ENCODE measurements at regions not wholly inside any gene's neighbourhood (a gene's known extent, or its start where the extent isn't known, plus 50 kb on each side); places are given as distances from the start of the nearest gene placed in this dataset.

- H3K4me1 ChIP-seq = no peaks in the 10 kb centered on the region
- no peaks in the 10 kb centered on the region for H3K36me3 ChIP-seq
- no peaks in the 10 kb centered on the region for H3K9me3 ChIP-seq
- ATAC-seq (ENCODE audit: low FRiP score in 2 of 2) = no peak
- no peak overlapping the region for H3K27ac ChIP-seq
- DNase-seq = no peak
- no peaks in the 10 kb centered on the region for H3K27me3 ChIP-seq
- TF ChIP-seq POLR2A (IDR thresholded peaks at IDR 0.05) = no peak
- no peak for TF ChIP-seq CTCF (IDR thresholded peaks at IDR 0.05)
- TF ChIP-seq EP300 (IDR thresholded peaks at IDR 0.05) = no peak
- TF ChIP-seq POLR2AphosphoS5 (IDR thresholded peaks at IDR 0.05) = no peak
- 52 to 61% methylated on average over 9 of the region's 9 CpGs for WGBS, 2 donors
- no peak overlapping the region for H3K4me3 ChIP-seq
These were observed 911.1 kb upstream of the EEF2KMT start for GRCh38 chr16:6008670-6009069.

GRCh38 chr16:5993356-5993755 is 895.8 kb upstream of the EEF2KMT start:
- WGBS, 2 donors = 93% methylated on average over 2 of the region's 2 CpGs
- no peak for TF ChIP-seq POLR2A (IDR thresholded peaks at IDR 0.05)
- TF ChIP-seq POLR2AphosphoS5 (IDR thresholded peaks at IDR 0.05) = no peak
- Histone ChIP-seq H3K27me3 (no peaks in the 10 kb centered on the region), H3K4me3 (no peak overlapping the region), H3K9me3 (no peaks in the 10 kb centered on the region), H3K36me3 (no peaks in the 10 kb centered on the region), H3K27ac (no peak overlapping the region), H3K4me1 (no peaks in the 10 kb centered on the region)
- no peak for ATAC-seq (ENCODE audit: low FRiP score in 2 of 2)
- no peak for DNase-seq

GRCh38 chr16:5982979-5983378 is 885.4 kb upstream of the EEF2KMT start:
- no peaks in the 10 kb centered on the region for H3K4me1 ChIP-seq
- no peak for DNase-seq

GRCh38 chr16:5979905-5980550 is 882.4 kb upstream of the EEF2KMT start:
- 20 to 30% methylated on average over 10 of the region's 10 CpGs for WGBS, 2 donors
- no peaks in the 10 kb centered on the region for H3K36me3 ChIP-seq
- no peak overlapping the region for H3K27ac ChIP-seq
- no peaks in the 10 kb centered on the region for H3K4me1 ChIP-seq
- no peak overlapping the region for H3K4me3 ChIP-seq
- TF ChIP-seq POLR2A (IDR thresholded peaks at IDR 0.05) = no peak
- TF ChIP-seq EP300 (IDR thresholded peaks at IDR 0.05) = no peak
- no peak for TF ChIP-seq CTCF (IDR thresholded peaks at IDR 0.05)
- no peak for TF ChIP-seq POLR2AphosphoS5 (IDR thresholded peaks at IDR 0.05)
- ATAC-seq (ENCODE audit: low FRiP score in 2 of 2) (no peak), DNase-seq (no peak)
- no peaks in the 10 kb centered on the region for H3K9me3 ChIP-seq
- H3K27me3 ChIP-seq = no peaks in the 10 kb centered on the region

More at GRCh38 chr16:5982979-5983378, 885.4 kb upstream of the EEF2KMT start:
- no peak for ATAC-seq (ENCODE audit: low FRiP score in 2 of 2)
- Histone ChIP-seq H3K36me3 (no peaks in the 10 kb centered on the region), H3K27me3 (no peaks in the 10 kb centered on the region), H3K4me3 (no peak overlapping the region), H3K27ac (no peak overlapping the region), H3K9me3 (no peaks in the 10 kb centered on the region)
- TF ChIP-seq POLR2A (IDR thresholded peaks at IDR 0.05) (no peak), CTCF (IDR thresholded peaks at IDR 0.05) (no peak), EP300 (IDR thresholded peaks at IDR 0.05) (no peak), POLR2AphosphoS5 (IDR thresholded peaks at IDR 0.05) (no peak)
- 27 to 43% methylated on average over 11 of the region's 11 CpGs for WGBS, 2 donors

- ATAC-seq (ENCODE audit: low FRiP score in 2 of 2) (no peak), DNase-seq (no peak)
- no peaks in the 10 kb centered on the region for H3K36me3 ChIP-seq
- H3K4me1 ChIP-seq = no peaks in the 10 kb centered on the region
- H3K4me3 ChIP-seq = no peak overlapping the region
- H3K27me3 ChIP-seq = no peaks in the 10 kb centered on the region
- TF ChIP-seq POLR2A (IDR thresholded peaks at IDR 0.05) (no peak), CTCF (IDR thresholded peaks at IDR 0.05) (no peak), POLR2AphosphoS5 (IDR thresholded peaks at IDR 0.05) (no peak), EP300 (IDR thresholded peaks at IDR 0.05) (no peak)
- H3K9me3 ChIP-seq = no peaks in the 10 kb centered on the region
- H3K27ac ChIP-seq = no peak overlapping the region
- 54 to 74% methylated on average over 9 of the region's 9 CpGs for WGBS, 2 donors
These were observed 879.7 kb upstream of the EEF2KMT start for GRCh38 chr16:5977329-5977728.
